Fibroblast of the conjunctiva (primary cell): ENCODE measurements at regions not wholly inside any gene's neighbourhood (a gene's known extent, or its start where the extent isn't known, plus 50 kb on each side); places are given as distances from the start of the nearest gene placed in this dataset.
"Not testable (repeated sequence)": the region's sequence is repeated elsewhere in the genome, so short reads cannot be mapped to it uniquely, and the experiment has no call there.

Experiments used
- DNase-seq: peaks from one replicate; pipeline ENCODE4 v3.0.0-alpha.2; 2010; ENCODE audit warnings: low read depth

DNA sequence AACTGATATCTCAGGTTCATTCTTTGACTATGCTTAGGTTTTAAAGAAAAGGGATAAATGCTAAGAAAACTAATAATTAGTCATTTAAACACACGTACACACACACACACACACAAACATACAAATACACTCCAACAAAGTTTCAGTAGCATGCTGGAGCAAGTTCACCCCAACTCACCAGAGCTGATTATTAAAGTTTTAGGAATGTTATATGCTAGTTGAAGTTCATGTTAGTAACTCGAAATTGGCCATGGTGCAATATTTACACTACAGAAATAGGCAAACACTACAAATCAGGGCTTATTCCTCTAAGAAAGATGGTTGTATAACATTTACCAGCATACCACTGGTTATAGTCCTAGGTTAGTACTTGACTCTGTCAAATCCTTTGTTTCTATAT is 384.0 kb upstream of the DIPK2B start:
- no peak for DNase-seq

- DNase-seq: no peak
Measured at GRCh38 chrX:45577361-45577760, 376.7 kb upstream of the DIPK2B start.

GRCh38 chrX:45571453-45571852 is 370.8 kb upstream of the DIPK2B start:
- no peak for DNase-seq

DNA sequence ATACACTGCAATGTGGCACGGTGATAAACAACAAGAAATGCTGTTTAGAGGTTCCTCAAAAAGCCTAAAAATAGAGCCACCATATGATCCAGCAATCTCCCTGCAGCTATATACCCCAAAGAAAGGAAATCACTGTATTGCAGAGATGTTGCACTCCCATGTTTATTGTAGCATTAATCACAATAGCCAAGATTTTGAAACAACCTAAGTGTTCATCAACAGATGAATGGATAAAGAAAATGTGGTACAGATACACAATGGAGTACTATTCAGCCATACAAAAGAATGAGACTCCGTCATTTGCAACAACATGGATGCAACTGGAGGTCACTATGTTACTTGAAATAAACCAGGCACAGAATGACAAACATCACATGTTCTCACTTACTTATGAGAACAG is 365.8 kb upstream of the DIPK2B start:
- DNase-seq: no peak

- no peak for DNase-seq
Measured at GRCh38 chrX:45557387-45557786, 356.7 kb upstream of the DIPK2B start.

GRCh38 chrX:45554736-45555135 is 354.1 kb upstream of the DIPK2B start:
- DNase-seq: no peak

GRCh38 chrX:45553417-45553816 is 352.7 kb upstream of the DIPK2B start:
- no peak for DNase-seq

DNA sequence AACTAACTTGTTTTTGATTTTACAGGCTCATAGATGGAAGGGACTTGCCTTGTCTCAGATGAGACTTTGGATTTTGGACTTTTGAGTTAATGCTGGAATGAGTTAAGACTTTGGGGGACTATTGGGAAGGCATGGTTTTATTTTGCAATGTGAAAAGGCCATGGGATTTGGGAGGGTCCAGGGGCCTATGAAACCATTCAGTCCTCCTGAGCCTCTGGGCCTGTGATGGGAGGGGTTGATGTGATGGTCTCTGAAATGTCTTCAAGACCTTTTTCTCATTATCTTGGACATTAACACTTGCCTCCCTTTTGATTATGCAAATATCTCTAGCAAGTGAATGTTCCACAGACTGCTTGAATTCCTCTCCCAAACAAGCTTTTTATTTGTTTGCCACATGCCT is 346.0 kb upstream of the DIPK2B start:
- DNase-seq: not testable (repeated sequence)

- no peak for DNase-seq
Measured at GRCh38 chrX:45540181-45540580, 339.5 kb upstream of the DIPK2B start.

DNA sequence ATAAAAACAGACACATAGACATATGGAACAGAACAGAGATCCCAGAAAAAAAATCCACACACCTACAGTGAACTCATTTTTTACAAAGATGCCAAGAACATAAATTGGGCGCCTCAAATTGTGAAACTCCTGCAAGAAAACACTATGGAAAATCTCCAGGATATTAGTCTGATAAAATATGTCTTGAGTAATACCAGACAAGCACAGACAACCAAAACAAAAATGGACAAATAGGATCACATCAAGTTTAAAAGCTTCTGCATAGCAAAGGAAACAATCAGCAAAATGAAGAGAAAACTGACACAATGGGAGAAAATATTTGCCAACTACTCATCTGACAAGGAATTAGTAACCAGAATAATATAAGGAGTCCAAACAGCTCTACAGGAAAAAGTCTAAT is 337.3 kb upstream of the DIPK2B start:
- DNase-seq: no peak

GRCh38 chrX:45527834-45528233 is 327.2 kb upstream of the DIPK2B start:
- DNase-seq: no peak

DNA sequence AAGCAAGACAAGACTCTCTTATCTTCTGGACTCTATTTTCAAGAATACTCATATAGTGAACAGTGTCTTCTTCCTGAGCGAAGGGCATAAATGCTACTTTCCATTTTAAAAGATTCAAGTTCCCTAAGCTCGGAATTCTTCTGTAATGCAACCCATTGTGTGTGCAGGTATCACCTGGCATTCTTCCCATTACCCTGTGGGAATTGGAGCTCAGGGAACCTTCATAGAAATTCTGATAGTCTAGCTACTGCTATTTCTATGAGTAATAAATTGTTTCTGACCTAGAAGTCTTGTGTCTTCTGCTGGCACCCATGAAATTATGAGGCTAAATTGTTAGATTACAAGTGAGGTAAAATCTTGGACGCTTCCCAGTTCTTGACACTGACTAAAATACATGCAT is 324.1 kb upstream of the DIPK2B start:
- DNase-seq: no peak

DNA sequence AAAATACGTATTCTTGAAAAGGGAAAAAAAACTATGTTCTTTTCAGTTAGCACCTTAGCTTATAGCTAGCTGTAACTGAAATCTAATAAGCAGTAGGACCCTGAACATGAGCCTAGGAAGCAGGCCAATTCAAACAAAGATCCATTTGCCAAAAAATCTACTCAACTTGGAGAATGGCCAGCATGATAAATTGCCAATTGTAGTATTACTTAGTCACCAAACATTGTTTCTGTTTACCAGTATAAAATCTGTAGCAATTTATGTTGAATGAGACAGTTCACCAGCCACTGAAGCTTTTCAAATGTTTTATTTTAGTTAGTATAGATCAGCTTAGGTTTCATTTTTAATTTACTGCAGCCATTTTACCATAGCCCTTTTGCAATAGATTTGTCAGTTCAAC is 323.6 kb upstream of the DIPK2B start:
- DNase-seq: peak; percentile 78

DNA sequence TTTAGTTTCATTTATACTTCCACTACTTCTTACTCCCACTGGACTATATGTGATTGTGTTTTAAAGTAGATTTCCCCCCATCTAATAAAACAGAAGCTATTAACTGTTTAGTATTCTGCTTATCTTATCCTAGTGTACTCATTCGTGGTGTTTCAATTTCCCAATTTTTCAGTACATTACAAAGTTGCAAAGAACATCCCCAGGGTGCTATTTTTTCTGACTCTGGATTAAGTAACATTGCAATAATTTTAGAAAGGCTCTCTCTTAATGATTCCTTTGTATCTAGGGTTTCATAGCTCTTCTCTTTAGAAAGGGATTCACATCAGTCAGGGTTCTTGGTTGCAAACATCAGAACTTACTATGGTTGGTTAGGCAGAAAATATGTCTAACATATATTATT is 317.9 kb upstream of the DIPK2B start:
- DNase-seq: no peak

DNA sequence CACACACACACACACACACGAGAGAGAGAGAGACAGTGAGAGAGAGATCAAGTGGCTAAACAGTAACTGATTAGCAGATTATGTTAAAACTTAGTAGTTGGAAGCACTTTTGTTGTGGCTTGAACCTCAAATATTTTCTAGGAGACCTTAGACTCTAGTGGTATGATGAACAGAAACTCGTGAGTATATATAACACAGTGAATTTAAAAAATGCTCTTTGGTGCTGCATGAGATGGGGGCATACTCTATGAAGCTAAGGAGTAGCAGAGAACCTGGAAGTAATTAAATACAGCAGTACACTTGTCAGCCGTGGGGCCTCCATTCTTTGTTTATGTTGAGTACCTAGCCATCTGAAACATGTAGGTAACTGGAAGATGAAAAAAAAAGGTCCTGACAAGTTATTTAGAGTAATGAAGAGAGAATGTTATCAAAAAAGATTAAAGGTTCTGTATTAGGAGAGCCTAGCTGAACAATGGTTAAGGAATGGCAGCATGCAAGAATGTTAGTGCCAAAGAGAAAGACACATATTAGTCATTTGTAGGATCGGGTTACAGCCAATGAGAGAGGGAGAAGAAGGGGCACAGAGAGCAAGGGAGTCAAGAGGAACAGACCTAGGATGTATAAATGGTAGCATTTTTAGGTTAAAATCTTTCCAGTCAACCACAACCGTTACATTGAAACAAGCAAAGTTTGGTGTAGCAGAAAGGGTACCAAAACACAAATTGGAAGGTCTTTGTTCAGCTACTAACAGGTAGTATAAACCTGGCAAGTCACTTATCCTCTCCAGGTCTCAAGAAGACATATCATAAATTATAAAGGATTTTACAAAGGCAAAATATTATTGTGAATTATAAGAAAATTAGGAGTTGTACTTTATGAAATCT is 316.7 kb upstream of the DIPK2B start:
- DNase-seq: peak; percentile 63

- DNase-seq: peak; percentile 88
Measured at GRCh38 chrX:45515262-45516215, 314.9 kb upstream of the DIPK2B start.

GRCh38 chrX:45513042-45513441 is 312.4 kb upstream of the DIPK2B start:
- no peak for DNase-seq

DNA sequence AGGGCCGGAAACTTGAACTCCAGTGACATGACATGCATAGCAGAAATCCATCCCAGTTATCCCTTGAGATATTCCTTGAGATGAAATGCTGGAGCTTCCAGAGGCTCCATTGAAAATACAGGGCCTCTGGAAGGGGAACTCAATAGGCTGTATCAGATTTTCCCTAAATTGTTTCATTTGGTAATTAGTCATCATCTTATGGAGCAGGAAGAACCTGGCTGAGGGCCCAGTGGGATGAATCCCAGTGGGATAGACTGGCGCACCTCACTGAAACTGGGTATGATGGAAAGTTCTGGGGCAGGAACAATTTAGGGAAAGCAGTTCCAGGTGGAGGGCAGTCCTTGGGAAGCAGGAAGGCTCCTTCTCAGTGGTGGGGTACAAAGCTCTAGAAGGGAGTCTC is 307.8 kb upstream of the DIPK2B start:
- no peak for DNase-seq

DNA sequence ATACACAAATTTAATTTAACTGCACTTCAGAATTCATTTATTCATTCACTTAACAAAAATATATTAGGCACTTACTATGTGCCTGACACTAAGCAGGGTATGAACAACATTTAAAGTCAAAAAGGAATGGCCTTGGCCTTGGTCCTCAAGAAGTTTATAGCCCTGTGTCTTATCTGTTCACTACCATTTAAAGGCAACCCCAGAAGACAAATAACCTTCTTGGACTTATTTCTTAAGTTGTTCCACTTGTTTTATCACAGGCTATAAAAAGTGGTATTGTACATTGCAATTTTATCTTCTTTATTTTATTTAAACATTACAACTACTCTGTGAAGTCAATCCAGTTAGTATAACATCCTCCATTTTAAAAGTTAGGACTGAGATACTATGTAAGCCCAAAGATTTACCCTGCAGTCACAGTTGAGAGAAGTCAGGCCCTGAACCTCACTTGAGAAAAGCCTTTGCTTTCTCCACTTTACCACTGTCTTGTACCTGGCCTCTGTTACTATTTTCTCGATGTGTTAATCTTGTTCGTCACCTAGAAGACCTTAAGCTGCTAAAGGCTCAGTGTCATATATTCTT is 305.6 kb upstream of the DIPK2B start:
- DNase-seq: no peak

- DNase-seq: no peak
Measured at GRCh38 chrX:45505214-45505613, 304.5 kb upstream of the DIPK2B start.

DNA sequence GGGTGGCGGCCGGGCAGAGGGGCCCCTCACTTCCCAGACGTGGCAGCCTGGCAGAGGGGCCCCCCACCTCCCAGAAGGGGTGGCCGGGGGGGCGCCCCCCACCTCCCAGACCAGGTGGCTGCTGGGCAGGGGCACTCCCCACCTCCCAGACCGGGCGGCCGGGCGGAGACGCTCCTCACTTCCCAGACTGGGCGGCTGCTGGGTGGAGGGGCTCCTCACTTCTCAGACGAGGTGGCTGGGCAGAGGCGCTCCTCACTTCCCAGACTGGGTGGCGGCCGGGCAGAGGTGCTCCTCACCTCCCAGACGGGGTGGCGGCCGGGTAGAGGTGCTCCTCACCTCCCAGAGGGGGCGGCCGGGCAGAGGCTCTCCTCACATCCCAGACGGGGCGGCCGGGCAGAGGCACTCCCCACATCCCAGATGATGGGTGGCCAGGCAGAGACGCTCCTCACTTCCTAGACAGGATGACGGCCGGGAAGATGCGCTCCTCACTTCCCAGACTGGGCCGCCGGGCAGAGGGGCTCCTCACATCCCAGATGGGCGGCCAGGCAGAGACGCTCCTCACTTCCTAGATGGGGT is 303.2 kb upstream of the DIPK2B start:
- DNase-seq: not testable (repeated sequence)

DNA sequence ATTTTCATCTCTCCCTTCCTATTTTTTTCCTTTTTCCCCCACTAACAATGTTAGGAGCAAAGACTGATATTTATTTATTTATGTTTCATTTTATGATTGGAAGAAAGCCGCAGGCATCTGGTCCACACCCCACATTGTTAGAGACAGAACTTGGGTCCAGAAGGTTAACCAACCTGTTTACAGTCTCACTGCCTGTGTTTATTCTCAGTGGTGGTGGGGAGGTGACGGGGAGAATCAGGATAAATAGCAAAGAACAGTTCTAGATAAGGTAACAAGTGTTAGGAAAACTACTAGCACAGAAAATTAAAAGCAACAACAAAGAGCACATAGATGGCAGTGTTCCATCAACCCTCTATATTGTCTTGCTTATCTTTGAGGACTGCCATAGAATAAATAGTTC is 301.7 kb upstream of the DIPK2B start:
- DNase-seq: no peak
